HL-60 (cell line): ENCODE measurements at regions not wholly inside any gene's neighbourhood (a gene's known extent, or its start where the extent isn't known, plus 50 kb on each side); places are given as distances from the start of the nearest gene placed in this dataset.

ENCODE experiments used
- DNase-seq, 2 experiments: peaks; one replicate each; pipeline ENCODE4 v3.0.0-alpha.2; 2010 to 2020; ENCODE audit warnings: low read depth in 1 of 2, low spot score in 1 of 2
- H3K27ac ChIP-seq: fragments of 250-450 bp; sonication (Bioruptor Pico); replicated peaks from 2 replicates; pipeline ENCODE4 v1.5.1; 2020; ENCODE audit warnings: mild to moderate bottlenecking, moderate library complexity
- H3K27me3 ChIP-seq: fragments of 250-450 bp; sonication (Bioruptor Pico); 2 replicates; pipeline ENCODE4 v1.5.1; 2021; ENCODE audit warnings: mild to moderate bottlenecking, moderate library complexity; ENCODE audit not compliant: insufficient read depth, poor library complexity, severe bottlenecking
- H3K4me3 ChIP-seq: replicated peaks from 2 replicates; pipeline ENCODE4 v1.5.1; 2011; ENCODE audit warnings: mild to moderate bottlenecking, control low read depth, low read length; ENCODE audit not compliant: insufficient read depth
- GABPA ChIP-seq: IDR thresholded peaks from 2 replicates; pipeline ENCODE4 v1.6.1; 2012; ENCODE audit warnings: low read depth
- POLR2AphosphoS5 ChIP-seq: IDR thresholded peaks from 2 replicates; pipeline ENCODE4 v1.6.1; 2012; ENCODE audit warnings: low read depth
- SPI1 ChIP-seq: IDR thresholded peaks from 2 replicates; pipeline ENCODE4 v1.6.1; 2012; ENCODE audit warnings: low read depth, mild to moderate bottlenecking, borderline replicate concordance
- TF ChIP-seq, protein P1 (sequence below): IDR thresholded peaks from 2 replicates; pipeline ENCODE4 v1.6.1; 2012; ENCODE audit warnings: low read depth; ENCODE audit not compliant: insufficient replicate concordance
- TF ChIP-seq, protein P2 (sequence below): IDR thresholded peaks from one replicate; pipeline ENCODE4 v1.5.1; 2011; ENCODE audit warnings: low read length, control low read depth, inconsistent platforms; ENCODE audit not compliant: insufficient read depth

DNA sequence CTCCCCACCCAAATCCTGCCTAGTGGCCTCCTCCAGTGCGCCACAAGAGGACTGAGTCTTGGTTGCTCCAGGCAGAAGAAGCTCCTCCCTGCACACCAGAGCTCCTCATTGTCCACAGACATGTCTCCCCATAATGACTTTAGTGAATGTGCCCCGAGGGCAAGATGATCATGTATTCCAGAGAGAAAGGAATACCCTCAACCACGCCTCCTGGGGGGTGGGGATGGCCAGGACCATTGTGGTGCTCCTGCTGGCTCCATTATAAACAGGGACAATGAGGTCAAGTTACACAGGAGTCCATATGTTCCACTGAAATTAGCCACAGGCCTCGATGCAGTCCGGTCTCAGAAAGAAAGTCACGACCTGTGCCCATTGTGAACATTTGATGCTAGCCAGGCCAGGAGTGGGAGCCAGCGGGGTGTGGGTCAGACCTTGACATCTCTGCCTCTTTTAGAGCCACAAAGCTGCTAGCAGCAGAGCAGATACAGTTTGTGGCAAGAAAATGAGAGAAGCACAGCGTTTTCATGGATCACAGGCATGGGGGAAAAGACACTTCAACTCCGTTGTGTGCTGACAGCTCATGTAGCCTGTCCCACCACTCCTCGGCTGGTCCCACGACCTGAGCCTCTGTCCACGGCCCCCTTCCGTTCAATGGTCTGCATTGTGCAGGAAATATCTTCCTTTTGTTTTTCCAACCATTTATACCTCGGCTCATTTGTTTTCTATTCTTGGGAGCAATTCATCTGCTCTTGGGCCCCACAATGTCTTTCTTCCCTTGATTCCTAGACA lies 70.7 kb upstream of the FZD7 start:
- H3K27me3 ChIP-seq, result no peaks in the 10 kb centered on the region
- no peak overlapping the region for H3K27ac ChIP-seq
- no peak overlapping the region for H3K4me3 ChIP-seq
- no peak for TF ChIP-seq POLR2AphosphoS5
- TF ChIP-seq, protein P1, sequence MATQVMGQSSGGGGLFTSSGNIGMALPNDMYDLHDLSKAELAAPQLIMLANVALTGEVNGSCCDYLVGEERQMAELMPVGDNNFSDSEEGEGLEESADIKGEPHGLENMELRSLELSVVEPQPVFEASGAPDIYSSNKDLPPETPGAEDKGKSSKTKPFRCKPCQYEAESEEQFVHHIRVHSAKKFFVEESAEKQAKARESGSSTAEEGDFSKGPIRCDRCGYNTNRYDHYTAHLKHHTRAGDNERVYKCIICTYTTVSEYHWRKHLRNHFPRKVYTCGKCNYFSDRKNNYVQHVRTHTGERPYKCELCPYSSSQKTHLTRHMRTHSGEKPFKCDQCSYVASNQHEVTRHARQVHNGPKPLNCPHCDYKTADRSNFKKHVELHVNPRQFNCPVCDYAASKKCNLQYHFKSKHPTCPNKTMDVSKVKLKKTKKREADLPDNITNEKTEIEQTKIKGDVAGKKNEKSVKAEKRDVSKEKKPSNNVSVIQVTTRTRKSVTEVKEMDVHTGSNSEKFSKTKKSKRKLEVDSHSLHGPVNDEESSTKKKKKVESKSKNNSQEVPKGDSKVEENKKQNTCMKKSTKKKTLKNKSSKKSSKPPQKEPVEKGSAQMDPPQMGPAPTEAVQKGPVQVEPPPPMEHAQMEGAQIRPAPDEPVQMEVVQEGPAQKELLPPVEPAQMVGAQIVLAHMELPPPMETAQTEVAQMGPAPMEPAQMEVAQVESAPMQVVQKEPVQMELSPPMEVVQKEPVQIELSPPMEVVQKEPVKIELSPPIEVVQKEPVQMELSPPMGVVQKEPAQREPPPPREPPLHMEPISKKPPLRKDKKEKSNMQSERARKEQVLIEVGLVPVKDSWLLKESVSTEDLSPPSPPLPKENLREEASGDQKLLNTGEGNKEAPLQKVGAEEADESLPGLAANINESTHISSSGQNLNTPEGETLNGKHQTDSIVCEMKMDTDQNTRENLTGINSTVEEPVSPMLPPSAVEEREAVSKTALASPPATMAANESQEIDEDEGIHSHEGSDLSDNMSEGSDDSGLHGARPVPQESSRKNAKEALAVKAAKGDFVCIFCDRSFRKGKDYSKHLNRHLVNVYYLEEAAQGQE, result no peak
- no peak for DNase-seq

DNA sequence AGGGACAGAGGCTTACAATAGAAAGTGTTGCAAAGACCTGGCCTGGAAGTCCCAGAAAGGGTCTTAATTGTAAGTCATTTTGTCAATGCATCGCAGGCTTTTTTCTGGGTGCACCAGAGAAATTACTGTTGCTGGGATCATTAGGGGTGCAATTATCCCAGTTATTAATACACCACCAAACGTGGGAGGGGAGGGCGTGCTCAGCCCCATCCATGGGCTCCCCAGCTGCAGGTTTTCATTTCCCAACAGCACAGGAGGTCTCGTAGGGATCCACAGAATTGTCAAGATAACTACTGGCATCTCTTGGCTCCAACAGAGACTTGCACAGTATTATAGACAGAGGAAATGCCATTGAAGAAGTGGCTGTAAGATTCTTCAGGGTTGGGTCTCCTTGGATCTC lies 69.6 kb upstream of the FZD7 start:
- no peak overlapping the region for H3K27ac ChIP-seq
- DNase-seq, result no peak
- TF ChIP-seq, protein P2, sequence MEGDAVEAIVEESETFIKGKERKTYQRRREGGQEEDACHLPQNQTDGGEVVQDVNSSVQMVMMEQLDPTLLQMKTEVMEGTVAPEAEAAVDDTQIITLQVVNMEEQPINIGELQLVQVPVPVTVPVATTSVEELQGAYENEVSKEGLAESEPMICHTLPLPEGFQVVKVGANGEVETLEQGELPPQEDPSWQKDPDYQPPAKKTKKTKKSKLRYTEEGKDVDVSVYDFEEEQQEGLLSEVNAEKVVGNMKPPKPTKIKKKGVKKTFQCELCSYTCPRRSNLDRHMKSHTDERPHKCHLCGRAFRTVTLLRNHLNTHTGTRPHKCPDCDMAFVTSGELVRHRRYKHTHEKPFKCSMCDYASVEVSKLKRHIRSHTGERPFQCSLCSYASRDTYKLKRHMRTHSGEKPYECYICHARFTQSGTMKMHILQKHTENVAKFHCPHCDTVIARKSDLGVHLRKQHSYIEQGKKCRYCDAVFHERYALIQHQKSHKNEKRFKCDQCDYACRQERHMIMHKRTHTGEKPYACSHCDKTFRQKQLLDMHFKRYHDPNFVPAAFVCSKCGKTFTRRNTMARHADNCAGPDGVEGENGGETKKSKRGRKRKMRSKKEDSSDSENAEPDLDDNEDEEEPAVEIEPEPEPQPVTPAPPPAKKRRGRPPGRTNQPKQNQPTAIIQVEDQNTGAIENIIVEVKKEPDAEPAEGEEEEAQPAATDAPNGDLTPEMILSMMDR, result no peak
- TF ChIP-seq, protein P1, result no peak
- TF ChIP-seq GABPA (no peak), POLR2AphosphoS5 (no peak), SPI1 (no peak)
- no peak overlapping the region for H3K4me3 ChIP-seq
- H3K27me3 ChIP-seq, result no peaks in the 10 kb centered on the region

DNA sequence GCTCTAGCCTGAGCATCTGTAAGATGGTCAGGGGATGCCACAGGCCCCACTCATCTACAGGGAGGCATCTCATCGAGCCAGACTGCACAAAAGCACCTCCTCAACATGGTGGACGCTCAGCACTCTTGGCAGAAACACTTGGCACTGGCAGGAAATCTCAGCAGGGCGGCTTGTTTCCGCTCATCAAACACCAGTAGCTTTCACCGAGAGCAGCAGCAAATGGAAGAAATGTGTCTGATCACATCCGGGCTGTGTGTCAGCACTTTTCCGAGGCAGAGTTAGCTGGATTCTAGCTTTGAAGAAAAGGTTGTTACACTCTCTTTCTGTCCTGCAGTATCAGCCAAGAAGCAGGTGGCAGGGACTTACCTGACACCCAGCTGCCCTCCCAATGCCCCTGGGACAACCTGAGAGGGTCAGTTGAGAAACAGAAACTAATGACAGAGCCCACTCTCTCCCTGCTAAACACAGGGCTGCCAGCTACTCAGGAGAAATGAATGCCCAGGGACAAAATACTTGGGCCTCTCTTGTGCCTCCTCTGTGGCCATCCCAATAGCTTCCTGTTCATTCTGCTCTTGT lies 68.9 kb upstream of the FZD7 start:
- Histone ChIP-seq H3K27ac (no peak overlapping the region), H3K4me3 (no peak overlapping the region), H3K27me3 (no peaks in the 10 kb centered on the region)
- no peak for DNase-seq
- TF ChIP-seq, protein P2, result no peak
- TF ChIP-seq, protein P1, result no peak
- no peak for TF ChIP-seq POLR2AphosphoS5
- no peak for TF ChIP-seq GABPA
- no peak for TF ChIP-seq SPI1
